Panc1 (cell line): ENCODE measurements at regions not wholly inside any gene's neighbourhood (a gene's known extent, or its start where the extent isn't known, plus 50 kb on each side); places are given as distances from the start of the nearest gene placed in this dataset.

Source experiments
- ATAC-seq: fragments of 200-7000 bp; cut with Tn5 transposase; 2 replicates; pipeline ENCODE4 v1.9.1; 2020; ENCODE audit warnings: mild to moderate bottlenecking, moderate library complexity
- BruUV-seq: library from RNA; stranded (reverse); fragments of 400-500 nt; replicated peaks from 2 replicates; lab custom pipeline; 2021; lab: Mats Ljungman, UMichigan
- CTCF ChIA-PET: fragments of 300-600 bp; sonication (Branson Sonifier 250); formaldehyde crosslinking; loops from one replicate; lab custom pipeline; 2022; ENCODE audit warnings: antibody characterized with exemption; lab: Charles Lee
- POLR2A ChIA-PET: fragments of 300-600 bp; sonication (Branson Sonifier 250); formaldehyde crosslinking; loops from one replicate; lab custom pipeline; 2022; ENCODE audit warnings: antibody characterized with exemption; lab: Charles Lee
- DNase-seq: peaks from one replicate; pipeline ENCODE4 v3.0.0-alpha.2; 2010; ENCODE audit warnings: low read depth, low spot score
- H3K27ac ChIP-seq: 2 replicates; pipeline ENCODE4 v1.5.1; 2011; ENCODE audit warnings: mild to moderate bottlenecking, low read length, inconsistent platforms
- H3K27me3 ChIP-seq: fragments of 200-500 bp; sonication (Bioruptor generic); 2 replicates; pipeline ENCODE4 v1.6.0; 2014; ENCODE audit warnings: low read length, inconsistent platforms; ENCODE audit not compliant: control insufficient read depth, insufficient read depth
- H3K36me3 ChIP-seq: fragments of 200-500 bp; sonication (Bioruptor generic); 2 replicates; pipeline ENCODE4 v1.5.1; 2014; ENCODE audit warnings: inconsistent platforms, mild to moderate bottlenecking, low read length, moderate library complexity; ENCODE audit not compliant: control insufficient read depth, insufficient read depth
- H3K4me1 ChIP-seq: 2 replicates; pipeline ENCODE4 v1.5.1; 2011; ENCODE audit warnings: inconsistent platforms, mild to moderate bottlenecking, low read length, moderate library complexity; ENCODE audit not compliant: control insufficient read depth, insufficient read depth
- H3K4me3 ChIP-seq, 2 experiments: 2 replicates each; pipeline ENCODE4 v1.5.1; 2011 to 2012; ENCODE audit warnings: low read depth in 2 of 2, low read length in 2 of 2, mild to moderate bottlenecking in 2 of 2, inconsistent platforms in 1 of 2, moderate library complexity in 1 of 2
- H3K9me3 ChIP-seq: fragments of 200-500 bp; sonication (Bioruptor generic); 2 replicates; pipeline ENCODE4 v1.5.1; 2014; ENCODE audit warnings: low read depth, mild to moderate bottlenecking, inconsistent platforms, low read length, moderate library complexity; ENCODE audit not compliant: control insufficient read depth, insufficient read depth
- POLR2AphosphoS5 ChIP-seq: IDR thresholded peaks from 2 replicates; pipeline ENCODE4 v1.6.1; 2012; ENCODE audit warnings: mild to moderate bottlenecking, low read depth, low read length, moderate library complexity
- REST ChIP-seq, 2 experiments: IDR thresholded peaks; 2 replicates each; pipeline ENCODE4 v1.6.1; 2011 to 2012; ENCODE audit warnings: low read depth in 2 of 2, control low read depth in 1 of 2, low read length in 1 of 2, mild to moderate bottlenecking in 1 of 2, moderate library complexity in 1 of 2; ENCODE audit not compliant: insufficient read depth in 1 of 2
- SIN3A ChIP-seq: IDR thresholded peaks from 2 replicates; pipeline ENCODE4 v1.6.1; 2012; ENCODE audit warnings: low read depth, mild to moderate bottlenecking, low read length, moderate library complexity, borderline replicate concordance; ENCODE audit not compliant: insufficient read depth
- TCF7L2 ChIP-seq: IDR thresholded peaks from 2 replicates; pipeline ENCODE4 v1.6.1; 2011; ENCODE audit warnings: mild to moderate bottlenecking, low read depth, low read length, inconsistent platforms
- in situ Hi-C: cut with HindIII; loops from 2 replicates; pipeline ENCODE4 v1.10.0; 2016; ENCODE audit warnings: low sequenced_read_pairs, low pct_unique_long_range_greater_than_20kb
- intact Hi-C: fragments of 100-400 bp; cut with micrococcal nuclease; formaldehyde crosslinking; loops from one replicate; pipeline ENCODE4 v1.10.0; 2022; ENCODE audit not compliant: unreplicated experiment
- TF ChIP-seq, protein P1 (sequence below): fragments of 450-650 bp; IDR thresholded peaks from 2 replicates; pipeline ENCODE4 v1.5.1; 2017; ENCODE audit warnings: mild to moderate bottlenecking

DNA sequence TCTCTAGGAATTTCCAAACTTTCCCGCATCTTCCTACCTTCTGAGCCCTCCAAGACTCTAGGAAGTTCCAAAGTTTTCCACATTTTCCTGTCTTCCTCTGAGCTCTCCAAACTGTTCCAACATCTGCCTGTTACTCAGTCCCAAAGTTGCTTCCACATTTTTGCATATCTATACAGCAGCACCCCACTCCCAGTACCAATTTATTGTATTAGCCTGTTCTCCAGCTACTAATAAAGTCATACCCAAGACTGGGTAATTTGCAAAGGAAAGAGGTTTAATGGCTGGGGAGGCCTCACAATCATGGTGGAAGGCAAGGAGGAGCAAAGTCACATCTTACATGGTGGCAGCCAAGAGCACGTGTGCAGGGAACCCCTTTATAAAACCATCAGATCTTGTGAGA, 82.9 kb upstream of the DSCAM start:
- no peak for DNase-seq
- intact Hi-C loops = no loop called here
- TF ChIP-seq, protein P1, sequence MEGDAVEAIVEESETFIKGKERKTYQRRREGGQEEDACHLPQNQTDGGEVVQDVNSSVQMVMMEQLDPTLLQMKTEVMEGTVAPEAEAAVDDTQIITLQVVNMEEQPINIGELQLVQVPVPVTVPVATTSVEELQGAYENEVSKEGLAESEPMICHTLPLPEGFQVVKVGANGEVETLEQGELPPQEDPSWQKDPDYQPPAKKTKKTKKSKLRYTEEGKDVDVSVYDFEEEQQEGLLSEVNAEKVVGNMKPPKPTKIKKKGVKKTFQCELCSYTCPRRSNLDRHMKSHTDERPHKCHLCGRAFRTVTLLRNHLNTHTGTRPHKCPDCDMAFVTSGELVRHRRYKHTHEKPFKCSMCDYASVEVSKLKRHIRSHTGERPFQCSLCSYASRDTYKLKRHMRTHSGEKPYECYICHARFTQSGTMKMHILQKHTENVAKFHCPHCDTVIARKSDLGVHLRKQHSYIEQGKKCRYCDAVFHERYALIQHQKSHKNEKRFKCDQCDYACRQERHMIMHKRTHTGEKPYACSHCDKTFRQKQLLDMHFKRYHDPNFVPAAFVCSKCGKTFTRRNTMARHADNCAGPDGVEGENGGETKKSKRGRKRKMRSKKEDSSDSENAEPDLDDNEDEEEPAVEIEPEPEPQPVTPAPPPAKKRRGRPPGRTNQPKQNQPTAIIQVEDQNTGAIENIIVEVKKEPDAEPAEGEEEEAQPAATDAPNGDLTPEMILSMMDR = no peak
- no peak for TF ChIP-seq POLR2AphosphoS5
- no peak for TF ChIP-seq SIN3A
- no peak for TF ChIP-seq REST (IDR thresholded peaks at IDR 0.05; ENCODE audit: insufficient read depth in 1 of 2, low read depth in 2 of 2, low read length in 1 of 2)
- TF ChIP-seq TCF7L2 = no peak
- Histone ChIP-seq H3K9me3 (no peaks in the 10 kb centered on the region), H3K27ac (no peak overlapping the region), H3K27me3 (no peaks in the 10 kb centered on the region), H3K4me3 (no peak overlapping the region), H3K36me3 (no peaks in the 10 kb centered on the region), H3K4me1 (no peaks in the 10 kb centered on the region)
- no peak for ATAC-seq
- in situ Hi-C loops = no loop called here
- no TSS peak for BruUV-seq
- ChIA-PET POLR2A (no interaction called here), CTCF (no interaction called here)

- in situ Hi-C loops (no loop called here), intact Hi-C loops (no loop called here)
- Histone ChIP-seq H3K27ac (no peak overlapping the region), H3K9me3 (no peaks in the 10 kb centered on the region), H3K27me3 (no peaks in the 10 kb centered on the region), H3K36me3 (no peaks in the 10 kb centered on the region), H3K4me3 (no peak overlapping the region), H3K4me1 (no peaks in the 10 kb centered on the region)
- DNase-seq = no peak
- CTCF ChIA-PET = no interaction called here
- no peak for ATAC-seq
- no TSS peak for BruUV-seq
- POLR2A ChIA-PET = no interaction called here
- TF ChIP-seq SIN3A (no peak), POLR2AphosphoS5 (no peak), REST (IDR thresholded peaks at IDR 0.05; ENCODE audit: insufficient read depth in 1 of 2, low read depth in 2 of 2, low read length in 1 of 2) (no peak), TCF7L2 (no peak)
- TF ChIP-seq, protein P1 = no peak
Observed at GRCh38 chr21:40931197-40931596, 84.2 kb upstream of the DSCAM start.
